ENCODE measurements at regions not wholly inside any gene's neighbourhood (a gene's known extent, or its start where the extent isn't known, plus 50 kb on each side); places are given as distances from the start of the nearest gene placed in this dataset.

- no peak for TF ChIP-seq GLIS3 (CRISPR knock-in tag; IDR thresholded peaks at IDR 0.05)
- TF ChIP-seq SNAI2 (CRISPR knock-in tag; IDR thresholded peaks at IDR 0.05) = no peak
- no peak for TF ChIP-seq TCF4 (CRISPR knock-in tag; IDR thresholded peaks at IDR 0.05; ENCODE audit: borderline replicate concordance)
These were observed 1607.7 kb downstream of the ARAP2 start (continued) for GRCh38 chr4:34636623-34637022.

DNA sequence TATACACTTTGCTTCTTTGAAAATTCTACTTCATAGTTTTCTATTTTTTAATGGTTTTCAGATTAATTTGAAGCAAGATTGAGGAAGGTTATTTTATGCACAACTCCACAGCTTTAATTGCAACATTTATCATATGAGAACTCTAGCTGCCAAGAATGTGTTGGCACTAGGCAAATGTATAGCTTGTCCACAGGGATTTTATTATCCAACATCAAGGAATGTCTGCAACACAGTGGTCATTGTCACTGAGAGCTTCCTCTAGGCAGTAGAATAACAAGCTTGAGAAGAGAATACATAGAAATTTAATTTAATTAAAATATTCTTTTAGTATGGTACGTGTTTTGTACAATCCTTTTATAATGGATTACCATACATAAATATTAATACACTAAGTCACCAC, 1600.8 kb downstream of the ARAP2 start:
- TF ChIP-seq TSHZ2 (CRISPR knock-in tag; IDR thresholded peaks at IDR 0.05) (no peak), CSRNP3 (CRISPR knock-in tag; IDR thresholded peaks at IDR 0.05) (no peak), ARNTL (CRISPR knock-in tag; IDR thresholded peaks at IDR 0.05; ENCODE audit: borderline replicate concordance, low read depth) (no peak), ISL1 (CRISPR knock-in tag; IDR thresholded peaks at IDR 0.05) (no peak), GLIS3 (CRISPR knock-in tag; IDR thresholded peaks at IDR 0.05) (no peak), BACH2 (CRISPR knock-in tag; IDR thresholded peaks at IDR 0.05; ENCODE audit: borderline replicate concordance) (no peak), PATZ1 (CRISPR knock-in tag; IDR thresholded peaks at IDR 0.05; ENCODE audit: borderline replicate concordance) (no peak), SNAI2 (CRISPR knock-in tag; IDR thresholded peaks at IDR 0.05) (no peak), ZFP3 (CRISPR knock-in tag; IDR thresholded peaks at IDR 0.05) (no peak), ZNF8 (CRISPR knock-in tag; IDR thresholded peaks at IDR 0.05) (no peak), RARB (CRISPR knock-in tag; IDR thresholded peaks at IDR 0.05) (no peak), ZNF565 (CRISPR knock-in tag; conservative IDR thresholded peaks at IDR 0.05; ENCODE audit: low read depth) (no peak), ZFP30 (CRISPR knock-in tag; IDR thresholded peaks at IDR 0.05) (no peak), PPARA (CRISPR knock-in tag; IDR thresholded peaks at IDR 0.05; ENCODE audit: borderline replicate concordance) (no peak), TCF4 (CRISPR knock-in tag; IDR thresholded peaks at IDR 0.05; ENCODE audit: borderline replicate concordance) (no peak), ZNF70 (CRISPR knock-in tag; IDR thresholded peaks at IDR 0.05) (no peak), CSDC2 (CRISPR knock-in tag; IDR thresholded peaks at IDR 0.05) (no peak), POU6F1 (CRISPR knock-in tag; IDR thresholded peaks at IDR 0.05; ENCODE audit: borderline replicate concordance, low read depth) (no peak), ESRRG (CRISPR knock-in tag; IDR thresholded peaks at IDR 0.05) (no peak)
- no peak for ATAC-seq

- TF ChIP-seq ISL1 (CRISPR knock-in tag; IDR thresholded peaks at IDR 0.05) = no peak
- no peak for TF ChIP-seq CSRNP3 (CRISPR knock-in tag; IDR thresholded peaks at IDR 0.05)
- no peak for TF ChIP-seq CSDC2 (CRISPR knock-in tag; IDR thresholded peaks at IDR 0.05)
- TF ChIP-seq POU6F1 (CRISPR knock-in tag; IDR thresholded peaks at IDR 0.05; ENCODE audit: borderline replicate concordance, low read depth) = no peak
- TF ChIP-seq TCF4 (CRISPR knock-in tag; IDR thresholded peaks at IDR 0.05; ENCODE audit: borderline replicate concordance) = no peak
- TF ChIP-seq ESRRG (CRISPR knock-in tag; IDR thresholded peaks at IDR 0.05) = no peak
- TF ChIP-seq ZNF565 (CRISPR knock-in tag; conservative IDR thresholded peaks at IDR 0.05; ENCODE audit: low read depth) = no peak
- no peak for TF ChIP-seq ZFP30 (CRISPR knock-in tag; IDR thresholded peaks at IDR 0.05)
- TF ChIP-seq OSR1 (CRISPR knock-in tag; IDR thresholded peaks at IDR 0.05) = no peak
- no peak for TF ChIP-seq ZNF70 (CRISPR knock-in tag; IDR thresholded peaks at IDR 0.05)
- no peak for TF ChIP-seq ARNTL (CRISPR knock-in tag; IDR thresholded peaks at IDR 0.05; ENCODE audit: borderline replicate concordance, low read depth)
- no peak for TF ChIP-seq RARB (CRISPR knock-in tag; IDR thresholded peaks at IDR 0.05)
- TF ChIP-seq ZFP3 (CRISPR knock-in tag; IDR thresholded peaks at IDR 0.05) = no peak
- TF ChIP-seq, protein P1, sequence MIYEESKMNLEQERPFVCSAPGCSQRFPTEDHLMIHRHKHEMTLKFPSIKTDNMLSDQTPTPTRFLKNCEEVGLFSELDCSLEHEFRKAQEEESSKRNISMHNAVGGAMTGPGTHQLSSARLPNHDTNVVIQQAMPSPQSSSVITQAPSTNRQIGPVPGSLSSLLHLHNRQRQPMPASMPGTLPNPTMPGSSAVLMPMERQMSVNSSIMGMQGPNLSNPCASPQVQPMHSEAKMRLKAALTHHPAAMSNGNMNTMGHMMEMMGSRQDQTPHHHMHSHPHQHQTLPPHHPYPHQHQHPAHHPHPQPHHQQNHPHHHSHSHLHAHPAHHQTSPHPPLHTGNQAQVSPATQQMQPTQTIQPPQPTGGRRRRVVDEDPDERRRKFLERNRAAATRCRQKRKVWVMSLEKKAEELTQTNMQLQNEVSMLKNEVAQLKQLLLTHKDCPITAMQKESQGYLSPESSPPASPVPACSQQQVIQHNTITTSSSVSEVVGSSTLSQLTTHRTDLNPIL (CRISPR knock-in tag; IDR thresholded peaks at IDR 0.05; ENCODE audit: low read depth) = no peak
- ATAC-seq = no peak
These were observed 1599.7 kb downstream of the ARAP2 start for GRCh38 chr4:34644579-34645115.

All from SK-N-SH treated with all-trans-retinoic acid at 6 μM for 48 hours (cell line).